HG03039 (cell line): ENCODE measurements at regions not wholly inside any gene's neighbourhood (a gene's known extent, or its start where the extent isn't known, plus 50 kb on each side); places are given as distances from the start of the nearest gene placed in this dataset.
A peak's percentile ranks its signal among the peaks of the same experiment; 100 is the strongest.

Experiments
- ATAC-seq: cut with Tn5 transposase; IDR thresholded peaks from one replicate; pipeline ENCODE4 v1.9.1; 2021; ENCODE audit warnings: mild to moderate bottlenecking, moderate library complexity; ENCODE audit not compliant: unreplicated experiment

DNA sequence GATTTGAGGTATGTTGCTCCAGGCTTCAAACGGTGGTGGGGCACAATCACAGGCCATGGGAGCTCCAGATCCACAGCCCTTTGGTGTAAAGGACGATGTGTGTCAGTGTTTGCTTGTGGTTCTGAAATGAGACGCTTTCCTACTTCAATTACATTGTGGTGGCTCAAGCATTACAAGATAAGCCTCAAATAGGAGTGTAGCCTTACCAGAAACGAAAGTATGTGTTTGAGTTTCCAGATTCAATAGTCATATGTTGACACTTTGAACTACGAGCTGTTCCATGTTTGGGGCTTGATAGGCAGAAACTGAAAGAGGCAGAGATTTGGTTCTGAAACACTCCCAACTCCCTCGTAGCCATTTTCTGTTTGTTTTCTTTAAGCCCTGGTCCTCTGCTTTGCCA is 187.1 kb downstream of the MYLK4 start:
- peak; percentile 85 for ATAC-seq

DNA sequence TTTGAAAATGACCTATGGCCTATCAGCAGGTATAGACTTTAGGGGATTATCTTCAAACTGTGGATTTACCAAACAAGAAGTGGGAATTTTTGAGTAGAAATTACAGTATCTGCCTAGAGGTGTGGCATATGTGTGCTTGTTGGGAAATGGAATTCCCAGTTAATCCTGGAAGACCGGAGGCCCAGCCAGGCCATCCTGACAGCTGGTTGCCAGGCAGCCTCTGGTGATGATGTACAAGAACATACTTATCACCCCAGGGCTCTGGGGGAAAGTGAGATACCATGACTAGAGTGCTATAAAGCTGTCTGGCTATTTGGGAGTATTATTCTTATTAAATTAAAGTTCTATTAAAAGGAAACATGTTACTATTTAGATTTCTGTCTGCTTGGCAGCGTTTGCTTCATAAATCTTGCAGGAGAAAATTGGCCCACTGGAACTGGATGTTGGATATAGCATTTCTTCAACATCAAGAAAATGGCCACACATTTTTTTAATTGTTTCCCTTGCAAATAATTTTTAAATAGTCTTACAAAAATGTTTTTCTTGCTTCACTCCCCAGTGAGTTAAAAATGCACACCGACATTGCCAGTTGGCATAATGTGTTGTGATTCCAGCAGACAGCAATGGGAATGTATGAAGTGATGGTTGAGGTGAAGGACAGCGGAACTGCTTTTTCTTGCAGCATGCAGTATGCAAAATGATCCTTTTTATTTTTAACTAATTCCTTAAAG is 187.8 kb downstream of the MYLK4 start:
- ATAC-seq, result no peak

DNA sequence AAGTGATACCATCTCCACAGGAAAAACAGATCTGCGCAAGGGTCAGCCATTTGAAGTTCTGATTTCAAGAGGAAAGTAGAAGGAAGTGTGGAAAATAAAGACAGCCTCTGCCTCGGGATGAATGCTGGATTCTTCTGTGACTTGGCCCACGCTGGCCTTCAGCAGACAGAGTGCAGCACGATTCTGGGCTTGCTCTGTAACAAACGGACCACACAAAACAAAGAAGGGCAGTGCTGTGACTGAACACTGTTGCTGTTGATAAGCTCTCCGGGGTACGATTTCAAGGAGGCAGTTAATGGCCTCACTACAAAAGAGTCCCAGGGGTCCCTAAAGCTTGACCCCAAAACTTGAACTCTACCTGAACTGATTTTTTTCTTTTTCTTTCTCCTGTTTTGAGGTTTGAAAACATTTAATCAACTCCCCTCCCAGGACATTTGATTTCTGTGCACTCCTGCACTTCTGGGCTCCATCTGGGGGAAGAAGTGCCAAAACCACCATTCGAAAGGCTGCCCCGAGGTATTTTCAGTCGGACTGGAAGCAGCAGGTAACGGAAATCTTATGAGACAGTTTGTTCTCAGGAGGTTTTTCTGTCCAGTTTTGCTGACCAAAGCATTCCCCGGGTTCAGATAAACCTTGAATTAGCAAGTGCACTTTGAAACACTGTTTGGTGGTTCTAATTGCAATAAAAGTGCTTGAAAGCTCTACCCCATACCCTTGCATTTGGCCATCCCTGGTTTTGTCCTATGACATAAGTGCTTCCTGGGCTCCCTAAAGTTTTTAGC is 189.6 kb downstream of the MYLK4 start:
- ATAC-seq, result no peak

DNA sequence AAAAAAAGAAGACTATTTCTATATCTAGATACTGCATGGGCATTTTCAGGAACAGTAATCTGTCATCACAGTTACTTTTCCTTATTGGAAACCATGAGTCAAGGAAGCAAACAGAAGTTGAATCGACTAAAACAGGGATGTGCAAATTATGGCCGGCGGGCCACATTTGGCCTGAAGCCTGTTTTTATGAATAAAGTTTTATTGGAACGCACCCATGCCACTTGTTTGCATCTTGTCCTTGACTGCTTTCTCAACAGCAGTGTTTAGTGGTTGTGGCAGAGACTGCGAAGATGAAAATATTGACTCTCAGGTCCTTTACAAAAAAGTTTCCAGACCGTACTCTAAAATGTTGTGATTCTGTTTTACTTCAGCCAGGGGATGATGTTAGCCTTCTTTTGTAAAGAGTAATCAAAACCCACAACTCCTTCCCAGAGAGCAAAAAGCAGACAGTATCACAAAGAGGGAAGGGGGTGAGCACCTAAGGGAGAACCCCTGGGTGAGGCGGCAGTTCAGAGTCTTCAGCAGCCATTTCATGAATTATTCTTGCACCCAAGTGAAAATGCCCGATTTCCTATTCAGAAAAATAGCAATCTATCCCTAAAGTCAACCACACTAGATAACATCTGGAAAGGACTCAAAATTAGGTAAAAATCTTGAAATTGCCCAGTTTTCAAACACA is 190.4 kb downstream of the MYLK4 start:
- no peak for ATAC-seq

DNA sequence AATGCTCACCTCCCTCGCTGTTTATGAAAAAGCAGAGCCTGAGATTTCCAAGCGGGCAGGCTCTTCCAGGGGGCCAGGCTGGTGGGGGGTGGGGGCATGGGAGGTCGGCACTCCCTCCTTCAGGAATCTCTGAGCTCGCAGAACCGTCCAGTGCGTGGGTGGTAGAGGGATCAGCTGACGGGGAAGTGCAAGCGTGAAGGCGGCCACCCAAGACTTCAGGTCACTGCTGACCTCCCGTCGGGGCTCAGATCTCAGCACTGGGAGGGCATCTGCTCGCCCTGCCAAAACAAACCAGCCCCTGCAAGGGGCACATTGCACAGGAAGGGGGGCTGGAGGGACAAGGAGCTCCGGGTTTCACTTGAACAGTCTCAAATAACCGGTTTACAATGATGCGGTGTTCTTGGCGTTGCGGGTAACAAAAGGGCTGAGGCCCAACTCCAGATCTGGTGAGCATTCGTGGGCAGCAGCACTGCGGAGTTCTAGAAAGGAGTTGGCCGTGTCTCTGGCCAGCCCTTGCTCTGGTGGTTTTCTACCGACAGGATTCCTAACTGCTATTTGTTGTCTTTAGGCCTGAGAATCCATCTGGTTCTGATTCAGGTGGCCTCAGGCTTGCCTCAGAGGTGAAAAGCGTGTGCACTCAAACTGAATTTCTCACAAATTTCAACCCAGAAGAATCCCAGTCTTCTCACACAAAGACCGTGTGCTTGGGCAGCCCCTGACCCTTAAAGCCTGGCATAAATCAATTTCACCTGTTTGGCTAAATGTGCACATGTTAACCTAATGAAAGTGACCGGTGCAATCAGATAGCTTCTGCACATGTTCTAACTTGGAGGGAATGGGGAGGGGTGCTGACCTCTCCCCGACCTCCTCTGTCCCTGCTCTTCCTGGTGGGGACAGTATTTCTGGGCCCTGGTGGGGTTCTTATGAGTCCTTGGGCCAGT is 191.6 kb downstream of the MYLK4 start:
- ATAC-seq, result no peak

DNA sequence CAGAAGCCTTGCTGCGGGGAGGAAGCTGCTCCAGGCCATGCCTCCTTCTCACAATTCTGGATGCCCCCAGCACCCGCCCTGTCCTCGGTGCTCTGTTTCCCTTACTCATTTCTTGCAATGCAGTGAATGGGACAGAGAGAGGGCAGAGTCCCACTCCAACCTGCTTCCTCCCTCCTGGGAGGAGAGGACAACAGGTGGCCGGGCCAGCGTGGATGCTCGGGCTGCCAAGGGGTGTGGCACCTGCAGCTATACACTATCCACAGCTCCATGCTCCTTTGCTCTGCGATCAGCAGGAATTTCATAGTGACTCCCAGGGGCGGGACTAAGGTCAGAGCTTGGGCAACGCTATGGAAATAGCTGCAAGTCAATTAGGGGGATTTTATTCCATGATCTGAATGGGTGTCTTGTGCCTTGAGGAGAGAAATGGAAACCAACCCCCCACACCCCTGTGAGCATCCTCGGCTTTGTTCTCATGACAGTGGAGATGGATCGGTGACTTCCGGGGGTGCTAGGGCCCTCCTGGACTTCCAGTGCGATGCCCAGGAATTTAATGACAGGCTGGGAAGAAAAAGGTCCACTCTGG is 192.5 kb downstream of the MYLK4 start:
- no peak for ATAC-seq

DNA sequence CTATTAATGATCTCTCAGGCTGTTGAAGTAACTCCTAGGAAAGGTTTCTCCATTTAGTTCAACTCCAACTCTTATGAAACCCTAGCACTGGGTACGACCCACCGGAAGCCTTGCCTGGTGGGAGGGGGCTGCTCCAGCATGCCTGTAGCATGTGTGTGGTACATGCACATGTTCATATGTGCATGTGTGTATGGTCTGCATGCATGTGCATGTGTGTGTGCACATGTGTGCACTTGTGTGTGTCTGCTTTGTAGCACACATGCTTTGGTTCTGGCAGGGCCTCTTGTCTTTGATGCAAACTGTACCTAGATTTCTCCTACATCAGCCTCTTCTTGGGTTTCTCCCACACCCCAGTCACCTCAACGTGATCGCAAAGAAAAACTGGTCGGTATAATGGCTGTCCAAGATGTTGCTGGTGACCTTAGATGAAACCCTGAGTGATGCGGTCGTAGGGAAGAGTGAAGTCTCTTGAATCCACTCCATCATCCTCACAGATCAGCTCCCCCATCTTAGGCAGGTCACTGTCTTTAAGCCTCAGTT is 193.5 kb downstream of the MYLK4 start:
- ATAC-seq, result no peak

DNA sequence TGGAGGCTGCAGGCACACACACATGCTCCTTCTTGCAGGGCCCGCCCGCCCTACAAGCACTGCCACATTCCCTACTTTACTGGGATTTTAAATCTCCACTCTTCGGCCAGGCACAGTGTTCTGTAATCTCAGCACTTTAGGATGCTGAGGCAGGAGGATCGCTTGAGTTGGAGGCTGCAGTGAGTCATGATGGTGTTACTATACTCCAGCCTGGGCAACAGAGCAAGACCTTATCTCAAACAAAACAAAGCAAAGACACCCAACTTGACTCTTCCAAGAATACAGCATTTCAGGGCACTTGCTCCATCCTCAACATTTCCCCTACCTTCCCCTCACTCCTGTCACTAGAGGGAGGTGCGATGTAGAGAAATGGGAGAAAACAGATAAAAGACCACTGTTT is 194.0 kb downstream of the MYLK4 start:
- ATAC-seq, result no peak

DNA sequence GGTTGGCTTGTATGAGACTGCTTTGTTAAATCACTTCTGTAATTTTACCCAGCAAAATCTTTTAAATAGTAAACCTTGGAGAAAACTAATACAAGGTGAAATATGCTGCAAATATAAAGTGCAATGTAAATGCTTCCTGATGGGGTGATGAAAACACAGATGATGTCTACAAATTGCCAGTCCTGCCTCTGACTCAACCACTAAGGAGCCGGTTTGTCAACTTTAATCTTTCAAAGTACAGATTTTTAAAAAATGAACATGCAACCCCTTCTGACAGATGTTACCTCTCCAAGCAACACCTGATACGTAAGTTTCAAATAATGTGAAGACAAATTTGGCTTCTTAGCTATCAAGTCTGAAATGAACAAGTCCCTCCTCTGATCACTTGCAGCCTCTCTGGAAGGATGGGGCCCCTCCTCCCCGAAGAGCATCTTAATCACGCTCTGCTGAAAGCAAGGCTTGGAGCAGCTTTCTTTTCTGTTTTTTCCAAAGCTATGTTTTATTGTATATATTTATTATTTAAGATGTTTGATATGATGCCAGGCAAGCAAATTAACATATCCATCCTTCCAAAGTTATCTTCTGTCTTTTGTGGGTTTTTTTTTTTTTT is 196.0 kb downstream of the MYLK4 start:
- no peak for ATAC-seq

DNA sequence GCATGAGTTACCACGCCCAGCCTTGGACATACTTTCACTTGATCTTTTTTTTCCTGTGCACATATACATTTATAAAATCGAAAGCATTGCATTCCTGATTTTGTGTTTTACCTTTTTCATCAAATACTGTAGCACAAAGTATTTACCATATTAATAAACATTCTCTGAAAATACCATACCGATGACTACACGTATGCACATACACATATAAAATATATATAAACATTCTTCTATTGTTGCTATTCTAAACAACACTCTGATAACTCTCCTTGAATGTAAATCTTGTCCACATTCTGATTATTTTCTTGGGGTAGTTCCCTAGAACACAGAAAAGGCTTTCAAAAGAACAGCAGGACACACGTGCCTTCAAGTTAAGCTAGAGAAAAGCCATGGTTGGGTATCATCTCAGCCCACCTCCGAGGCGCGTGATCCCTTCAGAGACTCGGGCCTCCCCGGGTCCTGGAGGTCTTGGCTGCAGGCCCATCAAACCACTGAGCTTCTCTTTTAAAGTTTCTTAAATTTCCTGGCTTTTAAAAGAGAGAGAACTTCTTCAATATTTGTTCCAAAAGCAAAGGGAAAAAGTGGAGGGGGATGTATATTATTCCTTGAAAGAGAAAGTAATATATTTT is 198.1 kb downstream of the MYLK4 start:
- no peak for ATAC-seq

DNA sequence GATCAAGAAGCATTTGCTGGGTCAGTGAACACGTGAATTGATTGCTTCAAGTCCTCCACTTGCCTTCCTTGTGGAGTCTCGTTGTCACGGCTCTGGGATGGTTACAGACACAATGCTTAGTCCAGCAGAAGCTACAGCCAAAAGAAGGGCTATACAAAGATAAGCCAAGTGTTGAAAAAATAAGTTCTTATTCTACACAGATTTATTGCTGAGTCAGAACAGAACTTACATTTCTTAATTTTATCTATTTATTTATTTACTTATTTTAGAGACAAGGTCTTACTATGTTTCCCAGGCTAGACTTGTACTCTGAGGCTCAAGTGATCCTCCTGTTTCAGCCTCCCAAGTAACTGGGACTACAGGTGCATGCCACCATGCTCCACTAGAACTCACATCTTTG is 199.0 kb downstream of the MYLK4 start:
- no peak for ATAC-seq

DNA sequence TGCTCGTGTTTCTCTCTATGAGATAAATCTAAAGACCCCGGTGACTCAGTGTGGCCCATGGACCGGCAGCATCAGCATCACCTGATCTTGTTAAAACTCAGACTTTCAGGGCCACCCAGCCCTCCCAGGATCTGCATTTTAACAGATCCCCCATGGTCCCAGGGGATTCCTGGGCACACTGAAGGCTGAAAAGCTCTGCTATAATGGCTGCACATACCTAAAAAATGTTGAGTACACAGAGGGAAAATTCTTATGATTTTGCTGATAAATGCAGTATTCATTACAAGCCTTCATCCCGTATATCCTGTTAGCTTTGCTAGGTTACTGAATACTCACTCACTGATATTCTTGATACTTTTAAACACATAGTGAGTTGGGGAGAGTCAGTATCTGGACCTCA is 200.5 kb downstream of the MYLK4 start:
- no peak for ATAC-seq

DNA sequence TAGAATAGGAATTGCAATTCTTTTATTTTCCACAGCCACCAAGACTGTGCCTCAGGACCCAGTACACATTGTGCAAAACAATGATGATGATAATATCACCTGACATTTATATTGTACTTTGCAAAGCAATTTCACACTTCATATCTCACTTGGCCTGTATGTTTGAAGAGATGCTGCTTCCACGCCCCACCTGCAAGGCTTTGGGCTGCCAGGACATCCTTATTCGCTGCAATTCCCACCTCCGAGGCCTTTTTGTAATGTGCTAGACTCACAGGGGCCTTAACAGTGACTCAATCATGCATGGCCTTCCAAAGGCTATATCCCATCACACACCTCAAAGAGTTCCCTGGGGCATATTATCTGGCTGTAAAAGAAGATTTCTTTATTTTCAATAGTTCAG is 200.9 kb downstream of the MYLK4 start:
- no peak for ATAC-seq

DNA sequence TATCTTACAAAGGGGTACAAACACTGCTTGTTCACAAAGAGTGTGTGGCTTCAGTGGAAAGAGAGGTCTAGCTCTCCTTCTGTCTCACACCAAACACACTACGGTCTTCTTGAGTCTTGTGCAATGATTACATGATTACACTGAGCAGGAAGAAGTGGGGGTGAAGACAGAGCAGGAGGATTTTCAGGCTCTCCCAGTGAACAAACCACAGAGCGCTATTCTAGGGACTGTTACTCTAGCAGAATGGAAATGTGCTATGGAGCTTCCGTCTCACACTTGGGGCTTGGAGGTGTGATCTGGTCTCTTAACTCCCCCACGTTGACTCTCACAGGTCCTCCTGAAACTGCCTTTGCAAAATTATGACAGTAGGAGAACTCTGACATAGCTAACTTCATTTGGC is 203.4 kb downstream of the MYLK4 start:
- ATAC-seq, result no peak

DNA sequence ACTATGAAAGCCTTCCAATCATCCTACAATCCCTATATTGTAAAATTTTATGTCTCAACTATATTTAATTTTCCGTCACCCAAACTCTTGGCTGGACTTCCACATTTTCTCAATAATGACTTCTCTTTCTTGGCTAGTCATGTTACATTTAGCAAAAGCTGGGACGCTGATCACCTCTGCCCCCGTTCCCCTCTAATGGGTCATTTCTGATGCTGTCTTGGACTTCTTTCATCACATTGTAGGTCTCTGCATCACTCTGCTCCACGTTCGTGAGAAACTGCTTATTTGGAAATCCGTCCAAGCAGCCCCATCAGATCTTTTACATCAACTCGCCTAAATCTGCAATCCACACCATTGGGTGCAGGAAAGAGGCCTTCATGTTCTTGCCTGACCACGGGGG is 203.8 kb downstream of the MYLK4 start:
- ATAC-seq, result no peak

DNA sequence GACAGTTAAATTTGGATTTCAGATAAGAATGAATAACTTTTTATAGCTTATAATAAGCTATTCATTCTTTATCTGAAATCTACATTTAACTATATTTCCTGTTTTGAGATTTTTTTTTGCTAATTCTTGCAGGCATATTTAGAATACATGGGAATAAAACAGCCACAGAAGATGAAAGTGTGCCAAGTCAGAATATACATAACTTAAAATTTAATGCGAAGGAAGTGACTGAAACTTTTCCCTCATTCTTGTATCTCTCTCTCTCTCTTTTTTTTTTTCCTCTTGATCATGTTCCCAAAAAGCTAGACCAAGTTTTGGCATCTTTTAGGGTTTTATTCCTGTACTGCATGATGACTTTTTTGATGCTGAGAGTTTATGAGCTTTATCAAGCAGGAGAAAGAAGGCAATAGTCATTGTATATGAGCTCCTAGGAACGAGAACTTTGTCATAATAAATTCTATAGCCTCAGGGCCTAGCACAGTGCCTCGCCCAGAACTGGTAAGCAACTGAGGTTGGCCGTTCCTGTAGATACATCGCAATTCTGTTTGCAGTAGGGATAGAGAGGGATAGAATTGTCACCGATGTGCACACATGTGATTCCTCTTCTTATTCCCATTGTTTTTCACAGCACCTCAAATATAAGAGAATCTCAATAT is 205.2 kb downstream of the MYLK4 start:
- ATAC-seq, result no peak

DNA sequence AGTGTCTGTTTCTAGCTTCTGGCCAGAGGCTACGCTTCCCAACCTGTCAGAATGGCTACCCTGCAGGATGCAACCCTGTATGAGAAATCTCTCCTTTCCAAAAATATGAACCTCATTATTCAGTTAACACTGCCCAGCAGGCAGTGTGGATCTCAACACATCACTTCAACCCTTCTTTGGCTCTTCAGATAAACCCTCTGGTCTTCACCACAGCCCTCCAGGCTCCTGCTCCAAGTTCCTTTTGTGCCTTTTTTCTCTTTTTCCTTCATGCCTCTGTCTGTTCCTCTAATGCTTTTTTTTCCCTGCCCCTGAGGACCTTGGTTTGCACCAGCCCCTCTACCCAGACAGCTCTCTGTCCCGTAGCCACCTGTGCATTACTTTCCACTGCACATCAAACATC is 207.4 kb downstream of the MYLK4 start:
- no peak for ATAC-seq

DNA sequence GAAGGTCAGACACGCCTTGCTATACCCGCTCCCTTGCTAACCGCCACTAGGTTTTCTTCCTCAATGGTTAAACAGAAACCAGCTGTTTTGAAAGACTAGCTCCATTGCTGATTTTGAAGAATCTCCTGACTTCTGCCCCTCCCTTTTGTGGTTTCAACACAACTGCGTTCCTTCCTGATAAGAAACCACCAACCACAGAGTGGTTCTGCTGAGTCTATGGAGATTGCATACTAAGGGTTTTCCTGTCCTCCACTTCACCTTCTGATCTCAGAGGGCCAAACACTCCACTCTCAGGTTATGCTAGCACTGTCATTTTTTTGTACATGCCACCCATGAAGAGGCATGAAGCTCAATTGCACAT is 207.9 kb downstream of the MYLK4 start:
- ATAC-seq, result peak; percentile 74
